ENCODE measurements at regions not wholly inside any gene's neighbourhood (a gene's known extent, or its start where the extent isn't known, plus 50 kb on each side); places are given as distances from the start of the nearest gene placed in this dataset.

GRCh38 chr10:52897162-52897561 is 124.6 kb upstream of the MBL2 start:
- peak; percentile 13 for DNase-seq (ENCODE audit: unreplicated experiment)
- no peak for TF ChIP-seq CTCF (IDR thresholded peaks at IDR 0.05; ENCODE audit: unreplicated experiment)
- Mint-ChIP-seq H3K4me3 (ENCODE audit: unreplicated experiment) (no peak overlapping the region), H3K27me3 (ENCODE audit: insufficient read depth, unreplicated experiment) (no peaks in the 10 kb centered on the region), H3K9me3 (ENCODE audit: unreplicated experiment) (no peaks in the 10 kb centered on the region), H3K27ac (ENCODE audit: low read depth, unreplicated experiment) (no peak overlapping the region), H3K4me1 (ENCODE audit: insufficient read depth, unreplicated experiment) (peaks cover 17% of the 10 kb centered on the region), H3K36me3 (ENCODE audit: insufficient read depth, unreplicated experiment) (no peaks in the 10 kb centered on the region)
- CTCF ChIA-PET: interaction anchor here (3.5 kb wide), 1 partner anchor 13 kb away, joined by 26 read pairs; no protein-coding TSS in a partner anchor
- BruUV-seq (replicated peaks): no TSS peak
- intact Hi-C loops (cut with micrococcal nuclease): no loop called here
- POLR2A ChIA-PET: interaction anchor here (0.6 to 1.1 kb wide), 4 partner anchors 11 to 429 kb away, joined by 3 read pairs; no protein-coding TSS in a partner anchor

- ChIA-PET CTCF (interaction anchor here (0.6 to 3.5 kb wide), 3 partner anchors 11 to 665 kb away, joined by 3 to 26 read pairs (median 5); no protein-coding TSS in a partner anchor), POLR2A (interaction anchor here (1.0 kb wide), 1 partner anchor 38 kb away, joined by 3 read pairs; no protein-coding TSS in a partner anchor)
- TF ChIP-seq CTCF (IDR thresholded peaks at IDR 0.05; ENCODE audit: unreplicated experiment): no peak
- BruUV-seq (replicated peaks): no TSS peak
- Mint-ChIP-seq H3K27me3 (ENCODE audit: insufficient read depth, unreplicated experiment) (no peaks in the 10 kb centered on the region), H3K36me3 (ENCODE audit: insufficient read depth, unreplicated experiment) (no peaks in the 10 kb centered on the region), H3K9me3 (ENCODE audit: unreplicated experiment) (no peaks in the 10 kb centered on the region), H3K4me1 (ENCODE audit: insufficient read depth, unreplicated experiment) (peaks cover 17% of the 10 kb centered on the region), H3K4me3 (ENCODE audit: unreplicated experiment) (no peak overlapping the region), H3K27ac (ENCODE audit: low read depth, unreplicated experiment) (no peak overlapping the region)
- intact Hi-C loops (cut with micrococcal nuclease): no loop called here
- DNase-seq (ENCODE audit: unreplicated experiment): peak; percentile 24
Measured at GRCh38 chr10:52895059-52895458, 122.5 kb upstream of the MBL2 start.

GRCh38 chr10:52890281-52890680 is 117.7 kb upstream of the MBL2 start:
- no peaks in the 10 kb centered on the region for H3K36me3 Mint-ChIP-seq (ENCODE audit: insufficient read depth, unreplicated experiment)
- H3K4me1 Mint-ChIP-seq (ENCODE audit: insufficient read depth, unreplicated experiment): peaks cover 17% of the 10 kb centered on the region
- H3K4me3 Mint-ChIP-seq (ENCODE audit: unreplicated experiment): no peak overlapping the region
- no peaks in the 10 kb centered on the region for H3K27me3 Mint-ChIP-seq (ENCODE audit: insufficient read depth, unreplicated experiment)
- H3K9me3 Mint-ChIP-seq (ENCODE audit: unreplicated experiment): no peaks in the 10 kb centered on the region
- H3K27ac Mint-ChIP-seq (ENCODE audit: low read depth, unreplicated experiment): no peak overlapping the region
- intact Hi-C loops (cut with micrococcal nuclease): no loop called here
- no peak for DNase-seq (ENCODE audit: unreplicated experiment)
- TF ChIP-seq CTCF (IDR thresholded peaks at IDR 0.05; ENCODE audit: unreplicated experiment): no peak
- CTCF ChIA-PET: interaction anchor here (0.6 to 1.3 kb wide), 2 partner anchors 714 to 1511 kb away, joined by 3 read pairs; no protein-coding TSS in a partner anchor
- POLR2A ChIA-PET: no interaction called here
- no TSS peak for BruUV-seq (replicated peaks)

GRCh38 chr10:52889611-52890010 is 117.0 kb upstream of the MBL2 start:
- CTCF ChIA-PET: interaction anchor here (0.6 to 1.3 kb wide), 4 partner anchors 12 to 1512 kb away, joined by 3 read pairs; no protein-coding TSS in a partner anchor
- no peak overlapping the region for H3K27ac Mint-ChIP-seq (ENCODE audit: low read depth, unreplicated experiment)
- H3K4me1 Mint-ChIP-seq (ENCODE audit: insufficient read depth, unreplicated experiment): peaks cover 12% of the 10 kb centered on the region
- no peak for TF ChIP-seq CTCF (IDR thresholded peaks at IDR 0.05; ENCODE audit: unreplicated experiment)
- BruUV-seq (replicated peaks): no TSS peak
- no peak overlapping the region for H3K4me3 Mint-ChIP-seq (ENCODE audit: unreplicated experiment)
- no peaks in the 10 kb centered on the region for H3K36me3 Mint-ChIP-seq (ENCODE audit: insufficient read depth, unreplicated experiment)
- POLR2A ChIA-PET: interaction anchor here (1.0 kb wide), 1 partner anchor 11 kb away, joined by 3 read pairs; no protein-coding TSS in a partner anchor
- H3K27me3 Mint-ChIP-seq (ENCODE audit: insufficient read depth, unreplicated experiment): no peaks in the 10 kb centered on the region
- no peak for DNase-seq (ENCODE audit: unreplicated experiment)
- no peaks in the 10 kb centered on the region for H3K9me3 Mint-ChIP-seq (ENCODE audit: unreplicated experiment)
- intact Hi-C loops (cut with micrococcal nuclease): no loop called here
